ENCODE measurements at regions not wholly inside any gene's neighbourhood (a gene's known extent, or its start where the extent isn't known, plus 50 kb on each side); places are given as distances from the start of the nearest gene placed in this dataset.

GRCh38 chr7:130974169-130974568 lies 240.2 kb upstream of the KLF14 start:
- intact Hi-C loops (cut with micrococcal nuclease; ENCODE audit: unreplicated experiment): loop anchor here (2.0 kb wide), 1 partner anchor 49 kb away; no protein-coding TSS in a partner anchor
- H3K27me3 ChIP-seq (replicated peaks; ENCODE audit: insufficient read depth, low read depth, low read length, poor library complexity): no peaks in the 10 kb centered on the region
- CTCF ChIA-PET: no interaction called here
- no peaks in the 10 kb centered on the region for H3K36me3 ChIP-seq (ENCODE audit: insufficient read depth, low read length, poor library complexity, severe bottlenecking)
- DNase-seq (ENCODE audit: low spot score): no peak
- H3K4me3 ChIP-seq (ENCODE audit: low read depth, low read length, poor library complexity, severe bottlenecking): no peak overlapping the region
- no peak overlapping the region for H3K27ac ChIP-seq (ENCODE audit: low read depth, low read length, poor library complexity, severe bottlenecking)
- BruUV-seq (replicated peaks): no TSS peak
- TF ChIP-seq EZH2 (IDR thresholded peaks at IDR 0.05; ENCODE audit: borderline replicate concordance, low read depth, low read length, poor library complexity, severe bottlenecking) (no peak), CTCF (conservative IDR thresholded peaks at IDR 0.05; ENCODE audit: low read depth, low read length) (no peak)
- H3K4me1 ChIP-seq (ENCODE audit: insufficient read depth, low read length, poor library complexity, severe bottlenecking): peaks cover 22% of the 10 kb centered on the region
- POLR2A ChIA-PET (ENCODE audit: low non-redundant PET): no interaction called here
- peaks cover 13% of the 10 kb centered on the region for H3K9me3 ChIP-seq (ENCODE audit: low read depth, low read length, poor library complexity, severe bottlenecking)

GRCh38 chr7:130974794-130975193 lies 240.8 kb upstream of the KLF14 start:
- H3K36me3 ChIP-seq (ENCODE audit: insufficient read depth, low read length, poor library complexity, severe bottlenecking): no peaks in the 10 kb centered on the region
- intact Hi-C loops (cut with micrococcal nuclease; ENCODE audit: unreplicated experiment): loop anchor here (2.0 kb wide), 1 partner anchor 50 kb away; no protein-coding TSS in a partner anchor
- no peak overlapping the region for H3K27ac ChIP-seq (ENCODE audit: low read depth, low read length, poor library complexity, severe bottlenecking)
- POLR2A ChIA-PET (ENCODE audit: low non-redundant PET): no interaction called here
- DNase-seq (ENCODE audit: low spot score): no peak
- peaks cover 25% of the 10 kb centered on the region for H3K4me1 ChIP-seq (ENCODE audit: insufficient read depth, low read length, poor library complexity, severe bottlenecking)
- no peaks in the 10 kb centered on the region for H3K27me3 ChIP-seq (replicated peaks; ENCODE audit: insufficient read depth, low read depth, low read length, poor library complexity)
- BruUV-seq (replicated peaks): no TSS peak
- CTCF ChIA-PET: no interaction called here
- peaks cover 13% of the 10 kb centered on the region for H3K9me3 ChIP-seq (ENCODE audit: low read depth, low read length, poor library complexity, severe bottlenecking)
- no peak for TF ChIP-seq CTCF (conservative IDR thresholded peaks at IDR 0.05; ENCODE audit: low read depth, low read length)
- TF ChIP-seq EZH2 (IDR thresholded peaks at IDR 0.05; ENCODE audit: borderline replicate concordance, low read depth, low read length, poor library complexity, severe bottlenecking): no peak
- H3K4me3 ChIP-seq (ENCODE audit: low read depth, low read length, poor library complexity, severe bottlenecking): no peak overlapping the region

- BruUV-seq (replicated peaks): no TSS peak
- intact Hi-C loops (cut with micrococcal nuclease; ENCODE audit: unreplicated experiment): loop anchor here (2.0 kb wide), 1 partner anchor 51 kb away; no protein-coding TSS in a partner anchor
- no peaks in the 10 kb centered on the region for H3K36me3 ChIP-seq (ENCODE audit: insufficient read depth, low read length, poor library complexity, severe bottlenecking)
- H3K4me3 ChIP-seq (ENCODE audit: low read depth, low read length, poor library complexity, severe bottlenecking): no peak overlapping the region
- ChIA-PET CTCF (no interaction called here), POLR2A (ENCODE audit: low non-redundant PET) (no interaction called here)
- H3K4me1 ChIP-seq (ENCODE audit: insufficient read depth, low read length, poor library complexity, severe bottlenecking): peaks cover 16% of the 10 kb centered on the region
- H3K27ac ChIP-seq (ENCODE audit: low read depth, low read length, poor library complexity, severe bottlenecking): no peak overlapping the region
- H3K27me3 ChIP-seq (replicated peaks; ENCODE audit: insufficient read depth, low read depth, low read length, poor library complexity): no peaks in the 10 kb centered on the region
- no peak for DNase-seq (ENCODE audit: low spot score)
- TF ChIP-seq EZH2 (IDR thresholded peaks at IDR 0.05; ENCODE audit: borderline replicate concordance, low read depth, low read length, poor library complexity, severe bottlenecking) (no peak), CTCF (conservative IDR thresholded peaks at IDR 0.05; ENCODE audit: low read depth, low read length) (no peak)
- H3K9me3 ChIP-seq (ENCODE audit: low read depth, low read length, poor library complexity, severe bottlenecking): peaks cover 13% of the 10 kb centered on the region
These were observed 241.7 kb upstream of the KLF14 start for GRCh38 chr7:130975731-130976130.

Data from A673 (cell line).